ENCODE measurements at regions not wholly inside any gene's neighbourhood (a gene's known extent, or its start where the extent isn't known, plus 50 kb on each side); places are given as distances from the start of the nearest gene placed in this dataset.

- Histone ChIP-seq H3K27me3 (ENCODE audit: insufficient read depth, low read length) (no peaks in the 10 kb centered on the region), H3K9me3 (ENCODE audit: low read length) (no peaks in the 10 kb centered on the region), H3K4me1 (ENCODE audit: insufficient read depth, low read length) (no peaks in the 10 kb centered on the region), H2AFZ (ENCODE audit: low read depth, low read length) (no peak overlapping the region), H3K4me3 (ENCODE audit: low read length) (no peak overlapping the region), H3K36me3 (ENCODE audit: insufficient read depth, low read length) (no peaks in the 10 kb centered on the region)
These were observed 525.8 kb downstream of the FSCB start for GRCh38 chr14:43981135-43981768.

- no peaks in the 10 kb centered on the region for H3K36me3 ChIP-seq (ENCODE audit: insufficient read depth, low read length)
- no peaks in the 10 kb centered on the region for H3K4me1 ChIP-seq (ENCODE audit: insufficient read depth, low read length)
- no peak overlapping the region for H3K4me3 ChIP-seq (ENCODE audit: low read length)
- H2AFZ ChIP-seq (ENCODE audit: low read depth, low read length): no peak overlapping the region
- H3K9me3 ChIP-seq (ENCODE audit: low read length): no peaks in the 10 kb centered on the region
- H3K27me3 ChIP-seq (ENCODE audit: insufficient read depth, low read length): no peaks in the 10 kb centered on the region
These were observed 550.3 kb downstream of the FSCB start for GRCh38 chr14:43956741-43957140.

GRCh38 chr14:43949400-43949799 is 557.7 kb downstream of the FSCB start:
- Histone ChIP-seq H3K4me3 (ENCODE audit: low read length) (no peak overlapping the region), H2AFZ (ENCODE audit: low read depth, low read length) (no peak overlapping the region), H3K27me3 (ENCODE audit: insufficient read depth, low read length) (no peaks in the 10 kb centered on the region), H3K36me3 (ENCODE audit: insufficient read depth, low read length) (no peaks in the 10 kb centered on the region), H3K4me1 (ENCODE audit: insufficient read depth, low read length) (no peaks in the 10 kb centered on the region), H3K9me3 (ENCODE audit: low read length) (no peaks in the 10 kb centered on the region)

- Histone ChIP-seq H3K4me1 (ENCODE audit: insufficient read depth, low read length) (no peaks in the 10 kb centered on the region), H2AFZ (ENCODE audit: low read depth, low read length) (no peak overlapping the region), H3K36me3 (ENCODE audit: insufficient read depth, low read length) (no peaks in the 10 kb centered on the region), H3K4me3 (ENCODE audit: low read length) (no peak overlapping the region), H3K9me3 (ENCODE audit: low read length) (no peaks in the 10 kb centered on the region), H3K27me3 (ENCODE audit: insufficient read depth, low read length) (no peaks in the 10 kb centered on the region)
These were observed 567.2 kb downstream of the FSCB start for GRCh38 chr14:43939836-43940235.

- Histone ChIP-seq H3K4me3 (ENCODE audit: low read length) (no peak overlapping the region), H3K4me1 (ENCODE audit: insufficient read depth, low read length) (no peaks in the 10 kb centered on the region), H2AFZ (ENCODE audit: low read depth, low read length) (no peak overlapping the region), H3K9me3 (ENCODE audit: low read length) (no peaks in the 10 kb centered on the region), H3K36me3 (ENCODE audit: insufficient read depth, low read length) (no peaks in the 10 kb centered on the region), H3K27me3 (ENCODE audit: insufficient read depth, low read length) (no peaks in the 10 kb centered on the region)
These were observed 568.3 kb downstream of the FSCB start for GRCh38 chr14:43938588-43939281.

GRCh38 chr14:43937001-43937400 is 570.1 kb downstream of the FSCB start:
- Histone ChIP-seq H3K4me3 (ENCODE audit: low read length) (no peak overlapping the region), H3K4me1 (ENCODE audit: insufficient read depth, low read length) (no peaks in the 10 kb centered on the region), H3K27me3 (ENCODE audit: insufficient read depth, low read length) (no peaks in the 10 kb centered on the region)

GRCh38 chr14:43934102-43934501 is 573.0 kb downstream of the FSCB start:
- no peaks in the 10 kb centered on the region for H3K9me3 ChIP-seq (ENCODE audit: low read length)
- no peaks in the 10 kb centered on the region for H3K4me1 ChIP-seq (ENCODE audit: insufficient read depth, low read length)
- no peaks in the 10 kb centered on the region for H3K27me3 ChIP-seq (ENCODE audit: insufficient read depth, low read length)
- no peaks in the 10 kb centered on the region for H3K36me3 ChIP-seq (ENCODE audit: insufficient read depth, low read length)
- H2AFZ ChIP-seq (ENCODE audit: low read depth, low read length): no peak overlapping the region
- no peak overlapping the region for H3K4me3 ChIP-seq (ENCODE audit: low read length)

More at GRCh38 chr14:43937001-43937400, 570.1 kb downstream of the FSCB start:
- no peak overlapping the region for H2AFZ ChIP-seq (ENCODE audit: low read depth, low read length)
- H3K9me3 ChIP-seq (ENCODE audit: low read length): no peaks in the 10 kb centered on the region
- no peaks in the 10 kb centered on the region for H3K36me3 ChIP-seq (ENCODE audit: insufficient read depth, low read length)

GRCh38 chr14:43914041-43914693 is 592.9 kb downstream of the FSCB start:
- Histone ChIP-seq H3K36me3 (ENCODE audit: insufficient read depth, low read length) (no peaks in the 10 kb centered on the region), H2AFZ (ENCODE audit: low read depth, low read length) (no peak overlapping the region), H3K4me1 (ENCODE audit: insufficient read depth, low read length) (no peaks in the 10 kb centered on the region), H3K9me3 (ENCODE audit: low read length) (no peaks in the 10 kb centered on the region), H3K4me3 (ENCODE audit: low read length) (no peak overlapping the region), H3K27me3 (ENCODE audit: insufficient read depth, low read length) (no peaks in the 10 kb centered on the region)

- Histone ChIP-seq H2AFZ (ENCODE audit: low read depth, low read length) (no peak overlapping the region), H3K36me3 (ENCODE audit: insufficient read depth, low read length) (no peaks in the 10 kb centered on the region), H3K27me3 (ENCODE audit: insufficient read depth, low read length) (no peaks in the 10 kb centered on the region), H3K9me3 (ENCODE audit: low read length) (no peaks in the 10 kb centered on the region), H3K4me1 (ENCODE audit: insufficient read depth, low read length) (no peaks in the 10 kb centered on the region), H3K4me3 (ENCODE audit: low read length) (no peak overlapping the region)
These were observed 603.9 kb downstream of the FSCB start for GRCh38 chr14:43903209-43903608.

- no peak overlapping the region for H3K4me3 ChIP-seq (ENCODE audit: low read length)
- H3K9me3 ChIP-seq (ENCODE audit: low read length): no peaks in the 10 kb centered on the region
- no peaks in the 10 kb centered on the region for H3K4me1 ChIP-seq (ENCODE audit: insufficient read depth, low read length)
- H2AFZ ChIP-seq (ENCODE audit: low read depth, low read length): no peak overlapping the region
- no peaks in the 10 kb centered on the region for H3K27me3 ChIP-seq (ENCODE audit: insufficient read depth, low read length)
- H3K36me3 ChIP-seq (ENCODE audit: insufficient read depth, low read length): no peaks in the 10 kb centered on the region
These were observed 605.0 kb downstream of the FSCB start for GRCh38 chr14:43901911-43902673.

- Histone ChIP-seq H3K27me3 (ENCODE audit: insufficient read depth, low read length) (no peaks in the 10 kb centered on the region), H2AFZ (ENCODE audit: low read depth, low read length) (no peak overlapping the region), H3K9me3 (ENCODE audit: low read length) (no peaks in the 10 kb centered on the region), H3K4me1 (ENCODE audit: insufficient read depth, low read length) (no peaks in the 10 kb centered on the region), H3K36me3 (ENCODE audit: insufficient read depth, low read length) (no peaks in the 10 kb centered on the region), H3K4me3 (ENCODE audit: low read length) (no peak overlapping the region)
These were observed 606.9 kb downstream of the FSCB start for GRCh38 chr14:43900173-43900655.

- Histone ChIP-seq H3K9me3 (ENCODE audit: low read length) (no peaks in the 10 kb centered on the region), H3K4me1 (ENCODE audit: insufficient read depth, low read length) (no peaks in the 10 kb centered on the region), H3K27me3 (ENCODE audit: insufficient read depth, low read length) (no peaks in the 10 kb centered on the region), H3K4me3 (ENCODE audit: low read length) (no peak overlapping the region), H2AFZ (ENCODE audit: low read depth, low read length) (no peak overlapping the region), H3K36me3 (ENCODE audit: insufficient read depth, low read length) (no peaks in the 10 kb centered on the region)
These were observed 608.4 kb downstream of the FSCB start for GRCh38 chr14:43898687-43899086.

- Histone ChIP-seq H3K9me3 (ENCODE audit: low read length) (no peaks in the 10 kb centered on the region), H3K36me3 (ENCODE audit: insufficient read depth, low read length) (no peaks in the 10 kb centered on the region), H3K27me3 (ENCODE audit: insufficient read depth, low read length) (no peaks in the 10 kb centered on the region), H3K4me3 (ENCODE audit: low read length) (no peak overlapping the region), H3K4me1 (ENCODE audit: insufficient read depth, low read length) (no peaks in the 10 kb centered on the region), H2AFZ (ENCODE audit: low read depth, low read length) (no peak overlapping the region)
These were observed 611.0 kb downstream of the FSCB start for GRCh38 chr14:43896044-43896443.

Measured in neuron (in vitro differentiated cells).